AG08395 (cell line): ENCODE measurements at regions not wholly inside any gene's neighbourhood (a gene's known extent, or its start where the extent isn't known, plus 50 kb on each side); places are given as distances from the start of the nearest gene placed in this dataset.
"Not testable (repeated sequence)": the region's sequence is repeated elsewhere in the genome, so short reads cannot be mapped to it uniquely, and the experiment has no call there.

Experiments used
- DNase-seq: peaks from one replicate; pipeline ENCODE4 v3.0.0; 2012; ENCODE audit warnings: mixed read lengths, low spot score

- DNase-seq, result not testable (repeated sequence)
Observed at GRCh38 chr10:105727586-105727985, 1086.5 kb downstream of the SORCS3 start.

- no peak for DNase-seq
Observed at GRCh38 chr10:105727131-105727530, 1086.0 kb downstream of the SORCS3 start.

DNA sequence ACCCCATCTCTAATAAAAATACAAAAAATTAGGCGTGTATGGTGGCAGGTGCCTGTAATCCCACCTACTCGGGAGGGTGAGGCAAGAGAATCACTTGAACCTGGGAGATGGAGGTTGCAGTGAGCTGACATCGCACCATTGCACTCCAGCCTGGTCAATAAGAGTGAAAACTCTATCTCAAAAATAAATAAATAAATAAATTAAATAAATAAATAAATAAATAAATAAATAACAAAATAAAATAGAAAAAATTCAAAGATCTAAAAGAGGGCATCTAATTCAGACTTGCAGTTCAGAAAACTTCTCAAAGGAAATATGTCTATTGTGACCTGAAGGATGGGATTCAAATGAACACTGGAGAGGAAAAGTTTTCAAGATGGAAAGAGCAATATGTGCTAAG, 1085.1 kb downstream of the SORCS3 start:
- DNase-seq, result no peak

GRCh38 chr10:105725007-105725406, 1083.9 kb downstream of the SORCS3 start:
- DNase-seq, result no peak

GRCh38 chr10:105718207-105718995, 1077.3 kb downstream of the SORCS3 start:
- DNase-seq, result no peak

DNA sequence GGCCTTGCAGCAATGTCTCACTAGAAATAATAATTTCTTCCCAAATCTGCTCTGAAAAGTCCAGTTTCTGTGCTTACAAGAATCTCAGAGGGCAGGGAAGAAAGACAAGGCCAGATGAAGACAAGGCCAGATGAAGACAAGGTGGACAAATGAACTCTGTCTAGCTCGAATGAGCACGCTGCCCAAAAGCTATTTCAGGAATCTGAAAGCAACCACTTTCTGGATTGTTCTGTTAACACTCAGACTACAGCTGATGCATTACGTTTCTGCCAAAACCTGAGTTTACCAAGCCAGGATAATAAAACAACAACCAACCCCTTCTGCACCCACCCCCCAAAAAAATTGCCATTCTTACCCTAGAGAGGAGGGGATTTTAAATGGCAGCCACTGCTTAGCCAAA, 1073.6 kb downstream of the SORCS3 start:
- DNase-seq, result no peak

DNA sequence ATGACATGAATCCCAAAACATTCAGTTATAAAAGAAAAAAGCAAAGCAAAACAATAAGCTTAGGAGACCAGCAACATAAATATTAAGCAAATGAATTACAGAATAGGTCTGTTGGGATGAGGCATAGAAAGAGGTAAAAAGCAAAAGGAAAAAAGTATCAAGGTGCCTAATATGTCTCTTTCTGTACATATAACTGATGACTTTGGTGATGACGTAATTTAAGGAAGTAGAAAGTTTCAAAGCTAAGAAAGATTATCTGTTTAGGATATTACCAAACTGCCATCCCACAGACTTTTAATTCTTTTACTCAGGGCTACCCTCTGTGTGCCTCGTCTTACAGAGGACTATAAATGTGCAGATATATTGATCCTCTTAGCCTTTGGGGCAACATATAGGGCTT, 1066.5 kb downstream of the SORCS3 start:
- DNase-seq, result no peak

GRCh38 chr10:105706281-105707026, 1065.4 kb downstream of the SORCS3 start:
- no peak for DNase-seq

DNA sequence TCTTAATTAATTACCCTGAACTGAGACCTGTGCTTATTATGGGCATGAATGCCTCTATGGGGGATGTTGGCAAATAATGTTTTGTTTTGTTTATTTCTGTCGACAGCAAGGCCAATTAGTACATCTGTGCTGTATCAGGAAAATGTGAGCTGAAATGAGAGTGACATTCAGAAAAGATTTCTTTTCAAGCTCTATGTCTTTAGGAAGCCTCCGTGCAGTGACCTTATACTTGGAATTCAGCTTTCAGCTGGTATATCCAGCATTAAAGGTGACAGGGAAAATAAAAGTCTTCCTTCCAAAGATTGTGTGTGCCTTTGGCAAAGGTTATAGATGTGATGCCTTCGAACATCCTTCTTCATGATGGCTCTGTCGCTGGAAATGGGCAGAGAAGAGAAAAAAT, 1061.1 kb downstream of the SORCS3 start:
- DNase-seq, result no peak

- DNase-seq, result no peak
Observed at GRCh38 chr10:105700218-105700617, 1059.1 kb downstream of the SORCS3 start.

DNA sequence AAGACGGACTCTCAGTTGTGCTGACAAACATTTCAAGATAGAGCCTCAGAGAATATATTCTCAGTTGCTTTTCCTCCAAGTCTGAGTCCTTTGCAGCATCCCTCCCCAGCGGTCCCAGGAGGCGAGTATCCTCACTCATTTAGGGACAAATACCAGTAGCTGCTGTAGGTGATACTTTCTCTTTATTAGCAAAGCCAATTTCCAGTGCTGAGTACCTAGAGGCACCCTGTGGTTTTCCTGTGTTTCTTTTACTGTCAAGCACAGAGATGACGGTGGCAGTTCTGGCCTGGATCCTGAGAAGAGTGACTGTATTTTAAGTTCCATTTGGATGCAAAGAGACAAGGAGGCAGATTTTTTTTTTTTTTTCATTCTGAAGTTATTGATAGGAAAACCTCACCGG, 1058.4 kb downstream of the SORCS3 start:
- DNase-seq, result no peak

DNA sequence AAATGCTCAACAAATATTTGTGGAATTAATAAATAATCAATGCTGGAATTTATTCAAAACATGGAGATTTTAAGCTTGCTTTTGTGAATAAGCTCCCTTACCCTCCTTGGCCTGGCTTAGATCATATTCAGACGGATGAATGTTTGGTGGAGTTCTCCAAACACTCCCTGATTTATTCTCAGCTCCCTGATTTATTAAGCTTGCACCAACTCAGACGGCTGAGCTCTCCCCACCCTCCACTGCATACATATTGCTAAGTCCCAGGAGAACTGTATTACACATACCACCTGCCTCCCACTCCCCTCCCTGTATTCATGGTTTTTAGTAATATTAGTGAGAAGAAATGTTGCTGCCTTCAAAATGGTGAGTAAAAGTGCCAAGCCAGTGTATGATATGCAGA, 1057.5 kb downstream of the SORCS3 start:
- DNase-seq, result no peak

DNA sequence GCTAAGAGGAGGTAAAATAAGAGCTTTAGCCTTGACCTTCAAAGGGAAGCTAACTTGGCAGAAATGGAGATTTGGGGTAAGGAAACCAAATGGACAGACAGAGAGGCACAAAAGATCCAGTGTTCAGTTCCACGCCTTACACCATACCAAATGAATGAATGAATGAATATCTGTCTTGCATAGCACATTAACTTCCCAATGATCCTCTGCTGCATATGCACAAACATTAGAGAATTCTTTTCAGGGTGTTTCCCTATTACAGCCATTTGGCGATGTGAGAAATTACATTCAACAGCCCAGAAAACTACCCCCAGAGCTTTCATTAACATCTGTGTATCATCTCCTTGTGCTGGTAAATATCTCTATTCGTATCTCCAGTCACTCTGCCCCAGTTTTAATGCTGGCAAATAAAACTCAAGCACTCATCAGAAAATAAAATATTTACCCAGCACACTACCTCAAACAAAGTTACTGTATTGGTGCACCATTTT, 1056.2 kb downstream of the SORCS3 start:
- DNase-seq, result no peak

DNA sequence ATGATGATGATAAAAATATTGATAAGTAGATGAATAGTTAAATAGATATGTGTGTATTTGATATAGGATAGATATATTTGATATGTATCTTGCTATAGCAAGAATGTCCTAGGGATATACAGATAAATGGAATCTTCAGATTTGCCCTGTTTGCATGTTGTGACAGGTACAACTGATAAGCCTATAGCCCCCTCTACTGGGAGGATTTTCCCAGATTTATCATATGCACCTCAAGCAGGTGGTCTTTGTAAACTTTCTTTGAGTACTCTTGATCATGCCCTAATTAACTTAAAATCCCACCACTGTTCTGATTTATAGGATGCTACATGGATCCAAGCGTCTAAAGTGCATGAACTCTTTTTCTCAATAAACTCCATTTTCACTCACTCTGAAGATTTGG, 1050.7 kb downstream of the SORCS3 start:
- no peak for DNase-seq

- DNase-seq, result no peak
Observed at GRCh38 chr10:105682911-105683310, 1041.8 kb downstream of the SORCS3 start.

- DNase-seq, result no peak
Observed at GRCh38 chr10:105681051-105681450, 1040.0 kb downstream of the SORCS3 start.

DNA sequence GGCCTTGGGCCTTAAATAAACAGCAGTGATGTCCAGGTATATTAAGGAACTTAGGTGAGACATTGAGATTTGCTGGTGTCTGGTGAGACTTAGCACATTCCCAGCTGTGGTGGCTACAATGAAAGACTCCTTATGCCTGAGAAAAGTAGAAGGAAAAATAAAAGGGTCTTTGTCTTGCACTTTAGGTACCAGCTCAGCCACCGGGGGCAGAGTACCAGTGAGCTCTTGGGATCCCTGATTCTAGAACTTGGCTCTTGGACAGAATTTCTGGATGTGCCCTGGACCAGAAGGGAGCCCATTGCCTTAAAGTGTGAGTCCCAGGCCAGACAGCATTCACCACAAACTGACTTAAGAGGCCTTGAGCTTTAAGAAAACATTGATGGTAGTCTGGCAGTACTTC, 1038.7 kb downstream of the SORCS3 start:
- DNase-seq, result no peak

DNA sequence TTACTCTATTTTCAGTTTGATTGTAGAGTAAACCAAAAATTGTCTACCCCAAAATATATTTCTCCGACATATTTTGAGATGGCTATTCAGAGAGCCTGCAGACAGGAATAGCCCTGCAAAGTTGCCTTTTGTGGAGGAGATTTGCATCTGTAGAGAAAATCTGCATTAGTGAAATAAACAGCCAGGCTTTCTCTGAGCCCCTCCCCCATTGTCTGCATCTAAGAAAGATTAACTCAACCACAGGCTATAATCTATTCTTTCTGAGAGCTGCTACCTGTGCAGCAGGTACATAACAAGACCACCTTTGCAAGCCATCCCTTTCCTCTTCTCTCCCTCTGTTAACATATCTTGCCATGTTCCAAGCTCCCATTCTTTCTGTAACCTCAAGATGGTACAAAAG, 1034.2 kb downstream of the SORCS3 start:
- DNase-seq, result no peak

GRCh38 chr10:105674448-105674847, 1033.4 kb downstream of the SORCS3 start:
- no peak for DNase-seq

DNA sequence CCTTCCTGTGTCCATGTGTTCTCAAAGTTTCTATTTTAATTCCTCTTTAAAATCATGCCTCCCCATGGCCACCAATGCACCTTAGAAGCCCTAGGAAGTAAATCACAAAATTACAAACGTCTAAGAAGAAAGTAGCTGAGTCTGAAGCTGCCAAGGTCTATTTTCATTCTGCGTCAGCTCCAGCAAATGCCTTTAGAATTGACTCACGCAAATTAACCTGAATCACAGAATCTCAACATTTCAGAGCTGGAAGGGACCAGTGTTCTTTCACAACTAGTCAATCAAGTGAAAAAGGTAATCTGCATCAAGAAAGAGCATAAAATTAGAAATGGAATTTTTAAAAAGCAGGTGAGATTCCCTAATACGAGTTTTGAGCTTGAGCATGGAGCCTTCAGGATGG, 1017.6 kb downstream of the SORCS3 start:
- no peak for DNase-seq

GRCh38 chr10:105656856-105657255, 1015.8 kb downstream of the SORCS3 start:
- no peak for DNase-seq

DNA sequence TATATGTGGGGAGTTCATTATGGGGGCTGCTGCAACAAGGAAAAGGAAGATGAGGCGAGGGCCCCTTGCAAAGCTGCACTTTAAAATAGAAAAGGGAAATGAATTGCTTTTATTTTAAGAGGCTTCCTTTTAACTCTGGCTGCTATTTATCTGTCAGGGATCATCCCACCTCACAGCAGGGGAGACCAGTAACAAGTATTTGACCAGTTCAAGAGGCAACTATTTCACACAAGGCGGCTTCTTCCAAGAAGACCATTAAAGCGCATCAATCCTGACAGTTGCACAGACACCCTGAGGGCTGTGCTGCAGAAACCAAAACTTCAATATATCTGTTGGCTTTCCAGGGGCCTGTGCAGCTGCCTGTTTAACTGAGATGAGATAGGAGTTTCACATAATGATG, 1009.2 kb downstream of the SORCS3 start:
- no peak for DNase-seq

- no peak for DNase-seq
Observed at GRCh38 chr10:105647354-105647753, 1006.3 kb downstream of the SORCS3 start.
